ENCODE measurements at regions not wholly inside any gene's neighbourhood (a gene's known extent, or its start where the extent isn't known, plus 50 kb on each side); places are given as distances from the start of the nearest gene placed in this dataset.

- no peak for TF ChIP-seq RAD21 (IDR thresholded peaks at IDR 0.05; ENCODE audit: low read length)
- TF ChIP-seq POLR2AphosphoS5 (IDR thresholded peaks at IDR 0.05; ENCODE audit: low read depth, low read length), result no peak
- TF ChIP-seq CTCF (IDR thresholded peaks at IDR 0.05), result no peak
- TF ChIP-seq TAF1 (IDR thresholded peaks at IDR 0.05; ENCODE audit: borderline replicate concordance, low read depth, low read length), result no peak
- TF ChIP-seq MEF2A (IDR thresholded peaks at IDR 0.05; ENCODE audit: borderline replicate concordance, low read depth), result no peak
- TF ChIP-seq RFX5 (IDR thresholded peaks at IDR 0.05; ENCODE audit: low read length), result no peak
- no peak for TF ChIP-seq PBX3 (IDR thresholded peaks at IDR 0.05)
These were observed 131.6 kb downstream of the NAV1 start for GRCh38 chr1:201670517-201670916.
